ENCODE measurements at regions not wholly inside any gene's neighbourhood (a gene's known extent, or its start where the extent isn't known, plus 50 kb on each side); places are given as distances from the start of the nearest gene placed in this dataset.
"Not testable (repeated sequence)": the region's sequence is repeated elsewhere in the genome, so short reads cannot be mapped to it uniquely, and the experiment has no call there.

DNA sequence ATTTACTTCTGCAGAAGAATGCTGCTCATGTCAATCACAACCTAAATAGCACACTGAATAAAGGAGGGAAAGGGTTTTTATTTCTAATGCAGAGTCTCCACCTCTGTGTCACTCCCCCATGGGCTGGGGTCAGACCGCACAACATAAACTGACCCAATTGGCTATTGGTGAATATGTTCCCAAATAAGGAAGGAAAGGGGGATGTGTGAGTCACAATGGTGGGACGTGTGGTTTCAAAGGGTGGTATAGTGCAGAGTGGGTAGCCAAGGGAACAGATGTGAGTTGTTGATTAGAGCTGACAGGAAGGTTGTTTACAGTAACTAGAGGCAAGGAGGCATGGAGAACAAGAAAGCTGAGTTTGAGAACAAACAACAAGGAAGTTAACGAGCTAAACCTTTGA is 491.8 kb downstream of the ZPLD1 start:
- H3K9me3 ChIP-seq, result no peaks in the 10 kb centered on the region
- no peak for DNase-seq (ENCODE audit: extremely low spot score in 2 of 2)
- no peaks in the 10 kb centered on the region for H3K4me1 ChIP-seq
- H3K27ac ChIP-seq, result no peak overlapping the region
- H3K27me3 ChIP-seq, result no peaks in the 10 kb centered on the region
- H3K36me3 ChIP-seq, result no peaks in the 10 kb centered on the region
- no peak overlapping the region for H3K4me3 ChIP-seq
- TF ChIP-seq POLR2A (IDR thresholded peaks at IDR 0.05), result no peak
- no peak for TF ChIP-seq POLR2AphosphoS5 (IDR thresholded peaks at IDR 0.05; ENCODE audit: insufficient read depth in 1 of 2, low read depth in 1 of 2)
- TF ChIP-seq CTCF (IDR thresholded peaks at IDR 0.05), result no peak
- intact Hi-C loops (cut with DNase I), result no loop called here

- no peak overlapping the region for H3K4me3 ChIP-seq
- TF ChIP-seq POLR2A (IDR thresholded peaks at IDR 0.05) (no peak), POLR2AphosphoS5 (IDR thresholded peaks at IDR 0.05; ENCODE audit: insufficient read depth in 1 of 2, low read depth in 1 of 2) (no peak), CTCF (IDR thresholded peaks at IDR 0.05) (no peak)
- no peaks in the 10 kb centered on the region for H3K9me3 ChIP-seq
- no peaks in the 10 kb centered on the region for H3K27me3 ChIP-seq
- DNase-seq (ENCODE audit: extremely low spot score in 2 of 2), result no peak
- no peak overlapping the region for H3K27ac ChIP-seq
- intact Hi-C loops (cut with DNase I), result no loop called here
- no peaks in the 10 kb centered on the region for H3K4me1 ChIP-seq
- no peaks in the 10 kb centered on the region for H3K36me3 ChIP-seq
Measured at GRCh38 chr3:102933377-102933776, 498.6 kb downstream of the ZPLD1 start.

DNA sequence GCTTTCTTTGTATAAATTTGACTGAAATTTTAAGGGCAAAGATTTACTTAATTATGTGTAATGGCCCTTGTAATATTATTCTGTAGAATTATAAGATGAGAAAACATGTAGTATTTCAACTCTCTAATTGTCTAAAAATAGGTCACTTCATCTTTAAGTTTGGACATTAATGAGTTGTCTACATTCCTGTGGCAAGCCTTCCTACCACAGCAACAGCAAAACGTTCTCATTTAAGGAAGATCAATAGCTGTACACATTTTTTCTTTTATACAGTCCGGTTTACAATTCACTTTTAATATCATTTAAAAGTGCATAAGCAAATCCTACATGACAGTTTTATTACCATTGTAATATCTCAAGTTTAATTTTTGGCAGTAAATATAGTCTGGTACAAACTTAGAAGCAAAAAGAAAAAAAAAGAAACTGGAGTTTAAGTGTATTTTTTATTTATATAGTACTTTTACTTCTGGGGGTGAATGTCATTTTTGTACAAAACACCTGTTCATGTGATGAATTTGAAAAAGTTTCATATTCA is 501.8 kb downstream of the ZPLD1 start:
- Histone ChIP-seq H3K9me3 (no peaks in the 10 kb centered on the region), H3K27ac (no peak overlapping the region), H3K4me1 (no peaks in the 10 kb centered on the region), H3K36me3 (no peaks in the 10 kb centered on the region), H3K27me3 (no peaks in the 10 kb centered on the region), H3K4me3 (no peak overlapping the region)
- no peak for TF ChIP-seq POLR2AphosphoS5 (IDR thresholded peaks at IDR 0.05; ENCODE audit: insufficient read depth in 1 of 2, low read depth in 1 of 2)
- TF ChIP-seq CTCF (IDR thresholded peaks at IDR 0.05), result no peak
- no peak for TF ChIP-seq POLR2A (IDR thresholded peaks at IDR 0.05)
- DNase-seq (ENCODE audit: extremely low spot score in 2 of 2), result no peak
- intact Hi-C loops (cut with DNase I), result no loop called here

DNA sequence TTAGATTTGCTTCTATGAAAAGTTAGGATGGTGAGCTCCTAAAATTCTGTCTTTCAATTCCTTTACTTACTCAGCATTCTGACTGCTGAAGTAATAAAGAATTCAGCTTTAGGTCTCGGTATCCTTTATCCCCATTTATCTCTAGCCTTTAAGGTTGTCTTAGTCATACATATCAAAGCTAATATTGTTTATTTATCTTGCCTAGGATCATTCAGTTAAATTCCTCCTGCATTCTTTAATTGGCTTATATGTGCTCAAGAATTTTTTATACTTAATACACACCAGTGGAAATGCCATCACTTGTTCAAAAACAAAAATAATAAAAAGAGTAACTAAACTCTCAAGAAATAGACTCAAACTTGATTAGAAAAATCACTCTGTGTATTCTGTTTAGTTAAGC is 507.0 kb downstream of the ZPLD1 start:
- no peak for DNase-seq (ENCODE audit: extremely low spot score in 2 of 2)
- no peaks in the 10 kb centered on the region for H3K4me1 ChIP-seq
- TF ChIP-seq CTCF (IDR thresholded peaks at IDR 0.05), result no peak
- TF ChIP-seq POLR2AphosphoS5 (IDR thresholded peaks at IDR 0.05; ENCODE audit: insufficient read depth in 1 of 2, low read depth in 1 of 2), result no peak
- TF ChIP-seq POLR2A (IDR thresholded peaks at IDR 0.05), result no peak
- no peaks in the 10 kb centered on the region for H3K36me3 ChIP-seq
- H3K4me3 ChIP-seq, result no peak overlapping the region
- H3K27me3 ChIP-seq, result no peaks in the 10 kb centered on the region
- H3K27ac ChIP-seq, result no peak overlapping the region
- H3K9me3 ChIP-seq, result no peaks in the 10 kb centered on the region
- intact Hi-C loops (cut with DNase I), result no loop called here

GRCh38 chr3:102946445-102946844 is 511.6 kb downstream of the ZPLD1 start:
- H3K27ac ChIP-seq; H3K27me3 ChIP-seq; H3K4me3 ChIP-seq; DNase-seq (ENCODE audit: extremely low spot score in 2 of 2); H3K36me3 ChIP-seq; H3K4me1 ChIP-seq; H3K9me3 ChIP-seq; intact Hi-C loops (cut with DNase I): not testable (repeated sequence)

- H3K4me3 ChIP-seq, result no peak overlapping the region
- DNase-seq (ENCODE audit: extremely low spot score in 2 of 2), result no peak
- intact Hi-C loops (cut with DNase I), result no loop called here
- no peaks in the 10 kb centered on the region for H3K4me1 ChIP-seq
- H3K36me3 ChIP-seq, result no peaks in the 10 kb centered on the region
- TF ChIP-seq POLR2A (IDR thresholded peaks at IDR 0.05) (no peak), POLR2AphosphoS5 (IDR thresholded peaks at IDR 0.05; ENCODE audit: insufficient read depth in 1 of 2, low read depth in 1 of 2) (peak in 1 of 2 donors; percentile 28)
- no peaks in the 10 kb centered on the region for H3K9me3 ChIP-seq
- no peaks in the 10 kb centered on the region for H3K27me3 ChIP-seq
- no peak overlapping the region for H3K27ac ChIP-seq
Measured at GRCh38 chr3:102972350-102972749, 537.5 kb downstream of the ZPLD1 start.
